Nephron (organoid): ENCODE measurements at regions not wholly inside any gene's neighbourhood (a gene's known extent, or its start where the extent isn't known, plus 50 kb on each side); places are given as distances from the start of the nearest gene placed in this dataset.
"Not testable (repeated sequence)": the region's sequence is repeated elsewhere in the genome, so short reads cannot be mapped to it uniquely, and the experiment has no call there.

Experiments used
- H3K27ac Mint-ChIP-seq, 3 experiments: 2 replicates each; pipeline ENCODE4 v1.8.0; 2020; ENCODE audit warnings: mixed read lengths in 3 of 3, mild to moderate bottlenecking in 2 of 3, moderate library complexity in 1 of 3
- H3K27me3 Mint-ChIP-seq: 2 replicates; pipeline ENCODE4 v1.8.0; 2021; ENCODE audit warnings: low read depth, mild to moderate bottlenecking, moderate library complexity, mixed read lengths
- H3K36me3 Mint-ChIP-seq: 2 replicates; pipeline ENCODE4 v1.8.0; 2020; ENCODE audit warnings: low read depth, mixed read lengths
- H3K4me1 Mint-ChIP-seq: 2 replicates; pipeline ENCODE4 v1.8.0; 2020; ENCODE audit warnings: mixed read lengths
- H3K4me3 Mint-ChIP-seq, 3 experiments: 2 replicates each; pipeline ENCODE4 v1.8.0; 2020; ENCODE audit warnings: mild to moderate bottlenecking in 3 of 3, mixed read lengths in 3 of 3, moderate library complexity in 2 of 3
- H3K9me3 Mint-ChIP-seq: 2 replicates; pipeline ENCODE4 v1.8.0; 2020; ENCODE audit warnings: mixed read lengths
- CTCF ChIP-seq, 3 experiments: fragments of 200-600 bp; sonication (generic); IDR thresholded peaks; one replicate each; pipeline ENCODE4 v1.5.0; 2021; ENCODE audit warnings: antibody characterized with exemption in 3 of 3; ENCODE audit not compliant: unreplicated experiment in 3 of 3

GRCh38 chr20:24850176-24850575 is 98.9 kb upstream of the CST7 start:
- no peaks in the 10 kb centered on the region for H3K36me3 Mint-ChIP-seq
- no peak overlapping the region for H3K27ac Mint-ChIP-seq
- H3K9me3 Mint-ChIP-seq: peaks cover 35% of the 10 kb centered on the region
- H3K27me3 Mint-ChIP-seq: peaks cover 11% of the 10 kb centered on the region
- no peaks in the 10 kb centered on the region for H3K4me1 Mint-ChIP-seq
- TF ChIP-seq CTCF (IDR thresholded peaks at IDR 0.05; ENCODE audit: unreplicated experiment in 3 of 3): no peak
- H3K4me3 Mint-ChIP-seq: no peak overlapping the region

- Mint-ChIP-seq H3K36me3 (no peaks in the 10 kb centered on the region), H3K9me3 (peaks cover 29% of the 10 kb centered on the region)
Observed at GRCh38 chr20:24851346-24852019, 97.6 kb upstream of the CST7 start.

GRCh38 chr20:24853916-24854315 is 95.2 kb upstream of the CST7 start:
- Mint-ChIP-seq H3K4me3 (no peak overlapping the region), H3K9me3 (peaks cover 26% of the 10 kb centered on the region), H3K27me3 (peaks cover 4% of the 10 kb centered on the region), H3K27ac (no peak overlapping the region), H3K4me1 (no peaks in the 10 kb centered on the region), H3K36me3 (no peaks in the 10 kb centered on the region)
- TF ChIP-seq CTCF (IDR thresholded peaks at IDR 0.05; ENCODE audit: unreplicated experiment in 3 of 3): no peak

More at GRCh38 chr20:24851346-24852019, 97.6 kb upstream of the CST7 start:
- Mint-ChIP-seq H3K4me1 (no peaks in the 10 kb centered on the region), H3K27me3 (peaks cover 4% of the 10 kb centered on the region), H3K27ac (no peak overlapping the region), H3K4me3 (no peak overlapping the region)
- TF ChIP-seq CTCF (IDR thresholded peaks at IDR 0.05; ENCODE audit: unreplicated experiment in 3 of 3): no peak

GRCh38 chr20:24855848-24856247 is 93.2 kb upstream of the CST7 start:
- no peak for TF ChIP-seq CTCF (IDR thresholded peaks at IDR 0.05; ENCODE audit: unreplicated experiment in 3 of 3)
- no peak overlapping the region for H3K27ac Mint-ChIP-seq
- no peaks in the 10 kb centered on the region for H3K4me1 Mint-ChIP-seq
- H3K9me3 Mint-ChIP-seq: peaks cover 28% of the 10 kb centered on the region
- peaks cover 7% of the 10 kb centered on the region for H3K27me3 Mint-ChIP-seq
- no peak overlapping the region for H3K4me3 Mint-ChIP-seq
- H3K36me3 Mint-ChIP-seq: no peaks in the 10 kb centered on the region

GRCh38 chr20:24858500-24858899 is 90.6 kb upstream of the CST7 start:
- not testable (repeated sequence) for H3K4me3 Mint-ChIP-seq, H3K36me3 Mint-ChIP-seq, H3K4me1 Mint-ChIP-seq, H3K27me3 Mint-ChIP-seq, H3K27ac Mint-ChIP-seq
- peaks cover 28% of the 10 kb centered on the region for H3K9me3 Mint-ChIP-seq

GRCh38 chr20:24859539-24859938 is 89.5 kb upstream of the CST7 start:
- no peak for TF ChIP-seq CTCF (IDR thresholded peaks at IDR 0.05; ENCODE audit: unreplicated experiment in 3 of 3)
- Mint-ChIP-seq H3K27ac (no peak overlapping the region), H3K36me3 (peaks cover 5% of the 10 kb centered on the region), H3K9me3 (peaks cover 31% of the 10 kb centered on the region), H3K27me3 (peaks cover 3% of the 10 kb centered on the region), H3K4me1 (no peaks in the 10 kb centered on the region), H3K4me3 (no peak overlapping the region)
